HEK293 (cell line): ENCODE measurements at regions not wholly inside any gene's neighbourhood (a gene's known extent, or its start where the extent isn't known, plus 50 kb on each side); places are given as distances from the start of the nearest gene placed in this dataset.

Experiments used
- KLF9 ChIP-seq: fragments of 450-650 bp; formaldehyde crosslinking; IDR thresholded peaks from 2 replicates; pipeline ENCODE4 v1.5.1; 2016; ENCODE audit warnings: missing biosample characterization, missing genetic modification characterization, low read depth
- ZNF391 ChIP-seq: fragments of 450-650 bp; formaldehyde crosslinking; IDR thresholded peaks from 2 replicates; pipeline ENCODE4 v1.5.1; 2016; ENCODE audit warnings: low read depth, missing biosample characterization, missing genetic modification characterization, borderline replicate concordance
- ZNF501 ChIP-seq: fragments of 450-650 bp; formaldehyde crosslinking; IDR thresholded peaks from 2 replicates; pipeline ENCODE4 v1.5.1; 2016; ENCODE audit warnings: missing biosample characterization, missing genetic modification characterization
- TF ChIP-seq, protein P1 (sequence below): fragments of 450-650 bp; formaldehyde crosslinking; IDR thresholded peaks from 2 replicates; pipeline ENCODE4 v1.5.1; 2016; ENCODE audit warnings: missing biosample characterization, missing genetic modification characterization
- TF ChIP-seq, protein P2 (sequence below): fragments of 450-650 bp; formaldehyde crosslinking; IDR thresholded peaks from 2 replicates; pipeline ENCODE4 v1.5.1; 2016; ENCODE audit warnings: missing biosample characterization, missing genetic modification characterization
- TF ChIP-seq, protein P3 (sequence below): fragments of 450-650 bp; formaldehyde crosslinking; IDR thresholded peaks from 2 replicates; pipeline ENCODE4 v1.5.1; 2016; ENCODE audit warnings: missing biosample characterization, missing genetic modification characterization
- TF ChIP-seq, protein P4 (sequence below): fragments of 450-650 bp; formaldehyde crosslinking; IDR thresholded peaks from 2 replicates; pipeline ENCODE4 v1.5.1; 2016; ENCODE audit warnings: missing biosample characterization, missing genetic modification characterization, borderline replicate concordance

DNA sequence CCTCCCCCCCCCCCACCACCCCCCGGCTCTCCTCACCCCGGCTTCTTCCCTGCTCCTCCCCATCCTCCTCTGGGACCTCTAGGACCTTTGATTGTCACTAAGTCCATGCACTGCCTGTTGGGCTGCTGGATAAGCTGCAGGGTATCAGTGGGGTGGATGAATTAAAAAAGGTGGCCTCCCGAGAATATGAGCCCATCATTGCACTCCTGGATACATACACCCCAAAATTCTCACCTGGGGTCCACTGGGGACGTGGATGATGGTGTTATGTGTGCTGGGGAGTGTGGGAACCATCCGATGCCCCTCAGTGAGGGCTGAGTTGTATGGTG is 88.8 kb downstream of the IRF8 start:
- TF ChIP-seq KLF9 (tag by site-specific recombination) (no peak), ZNF391 (no peak), ZNF501 (tag by site-specific recombination) (no peak)
- TF ChIP-seq, protein P1, sequence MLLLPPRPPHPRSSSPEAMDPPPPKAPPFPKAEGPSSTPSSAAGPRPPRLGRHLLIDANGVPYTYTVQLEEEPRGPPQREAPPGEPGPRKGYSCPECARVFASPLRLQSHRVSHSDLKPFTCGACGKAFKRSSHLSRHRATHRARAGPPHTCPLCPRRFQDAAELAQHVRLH: no peak
- TF ChIP-seq, protein P2, sequence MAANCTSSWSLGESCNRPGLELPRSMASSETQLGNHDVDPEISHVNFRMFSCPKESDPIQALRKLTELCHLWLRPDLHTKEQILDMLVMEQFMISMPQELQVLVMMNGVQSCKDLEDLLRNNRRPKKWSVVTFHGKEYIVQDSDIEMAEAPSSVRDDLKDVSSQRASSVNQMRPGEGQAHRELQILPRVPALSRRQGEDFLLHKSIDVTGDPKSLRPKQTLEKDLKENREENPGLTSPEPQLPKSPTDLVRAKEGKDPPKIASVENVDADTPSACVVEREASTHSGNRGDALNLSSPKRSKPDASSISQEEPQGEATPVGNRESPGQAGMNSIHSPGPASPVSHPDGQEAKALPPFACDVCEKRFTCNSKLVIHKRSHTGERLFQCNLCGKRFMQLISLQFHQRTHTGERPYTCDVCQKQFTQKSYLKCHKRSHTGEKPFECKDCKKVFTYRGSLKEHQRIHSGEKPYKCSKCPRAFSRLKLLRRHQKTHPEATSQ (tag by site-specific recombination): no peak
- TF ChIP-seq, protein P3, sequence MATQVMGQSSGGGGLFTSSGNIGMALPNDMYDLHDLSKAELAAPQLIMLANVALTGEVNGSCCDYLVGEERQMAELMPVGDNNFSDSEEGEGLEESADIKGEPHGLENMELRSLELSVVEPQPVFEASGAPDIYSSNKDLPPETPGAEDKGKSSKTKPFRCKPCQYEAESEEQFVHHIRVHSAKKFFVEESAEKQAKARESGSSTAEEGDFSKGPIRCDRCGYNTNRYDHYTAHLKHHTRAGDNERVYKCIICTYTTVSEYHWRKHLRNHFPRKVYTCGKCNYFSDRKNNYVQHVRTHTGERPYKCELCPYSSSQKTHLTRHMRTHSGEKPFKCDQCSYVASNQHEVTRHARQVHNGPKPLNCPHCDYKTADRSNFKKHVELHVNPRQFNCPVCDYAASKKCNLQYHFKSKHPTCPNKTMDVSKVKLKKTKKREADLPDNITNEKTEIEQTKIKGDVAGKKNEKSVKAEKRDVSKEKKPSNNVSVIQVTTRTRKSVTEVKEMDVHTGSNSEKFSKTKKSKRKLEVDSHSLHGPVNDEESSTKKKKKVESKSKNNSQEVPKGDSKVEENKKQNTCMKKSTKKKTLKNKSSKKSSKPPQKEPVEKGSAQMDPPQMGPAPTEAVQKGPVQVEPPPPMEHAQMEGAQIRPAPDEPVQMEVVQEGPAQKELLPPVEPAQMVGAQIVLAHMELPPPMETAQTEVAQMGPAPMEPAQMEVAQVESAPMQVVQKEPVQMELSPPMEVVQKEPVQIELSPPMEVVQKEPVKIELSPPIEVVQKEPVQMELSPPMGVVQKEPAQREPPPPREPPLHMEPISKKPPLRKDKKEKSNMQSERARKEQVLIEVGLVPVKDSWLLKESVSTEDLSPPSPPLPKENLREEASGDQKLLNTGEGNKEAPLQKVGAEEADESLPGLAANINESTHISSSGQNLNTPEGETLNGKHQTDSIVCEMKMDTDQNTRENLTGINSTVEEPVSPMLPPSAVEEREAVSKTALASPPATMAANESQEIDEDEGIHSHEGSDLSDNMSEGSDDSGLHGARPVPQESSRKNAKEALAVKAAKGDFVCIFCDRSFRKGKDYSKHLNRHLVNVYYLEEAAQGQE (tag by site-specific recombination): no peak
- TF ChIP-seq, protein P4, sequence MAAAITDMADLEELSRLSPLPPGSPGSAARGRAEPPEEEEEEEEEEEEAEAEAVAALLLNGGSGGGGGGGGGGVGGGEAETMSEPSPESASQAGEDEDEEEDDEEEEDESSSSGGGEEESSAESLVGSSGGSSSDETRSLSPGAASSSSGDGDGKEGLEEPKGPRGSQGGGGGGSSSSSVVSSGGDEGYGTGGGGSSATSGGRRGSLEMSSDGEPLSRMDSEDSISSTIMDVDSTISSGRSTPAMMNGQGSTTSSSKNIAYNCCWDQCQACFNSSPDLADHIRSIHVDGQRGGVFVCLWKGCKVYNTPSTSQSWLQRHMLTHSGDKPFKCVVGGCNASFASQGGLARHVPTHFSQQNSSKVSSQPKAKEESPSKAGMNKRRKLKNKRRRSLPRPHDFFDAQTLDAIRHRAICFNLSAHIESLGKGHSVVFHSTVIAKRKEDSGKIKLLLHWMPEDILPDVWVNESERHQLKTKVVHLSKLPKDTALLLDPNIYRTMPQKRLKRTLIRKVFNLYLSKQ: no peak
